Upper lobe of left lung (tissue), 6 donors: ENCODE measurements at regions not wholly inside any gene's neighbourhood (a gene's known extent, or its start where the extent isn't known, plus 50 kb on each side); places are given as distances from the start of the nearest gene placed in this dataset.

Source experiments
- ATAC-seq, 2 donors: fragments of 200-7000 bp; cut with Tn5 transposase; one replicate each; pipeline ENCODE4 v1.9.1; 2022; ENCODE audit warnings: mild to moderate bottlenecking in 2 of 2, moderate library complexity in 2 of 2; ENCODE audit not compliant: low FRiP score in 2 of 2
- DNase-seq, 2 donors: peaks; one replicate each; pipeline ENCODE4 v3.0.0-alpha.2; 2019 to 2020
- H3K27ac ChIP-seq, 4 donors: fragments of 200-600 bp; sonication (generic); one replicate each; pipeline ENCODE4 v1.5.1; 2016 to 2019
- H3K27me3 ChIP-seq, 4 donors: fragments of 200-600 bp; sonication (generic); one replicate each; pipeline ENCODE4 v1.5.1; 2017 to 2019
- H3K36me3 ChIP-seq, 4 donors: fragments of 200-600 bp; sonication (generic); one replicate each; pipeline ENCODE4 v1.5.1; 2016 to 2019
- H3K4me1 ChIP-seq, 4 donors: fragments of 200-600 bp; sonication (generic); one replicate each; pipeline ENCODE4 v1.5.1; 2018 to 2019
- H3K4me3 ChIP-seq, 4 donors: fragments of 200-600 bp; sonication (generic); one replicate each; pipeline ENCODE4 v1.5.1; 2017 to 2019; ENCODE audit warnings: mild to moderate bottlenecking in 2 of 4, moderate library complexity in 1 of 4
- H3K9me3 ChIP-seq, 4 donors: fragments of 200-600 bp; sonication (generic); one replicate each; pipeline ENCODE4 v1.5.1; 2018 to 2019
- CTCF ChIP-seq, 6 experiments: fragments of 450-650 bp in 4 of 6; fragments of 200-600 bp in 2 of 6; sonication (generic) in 2 of 6; IDR thresholded peaks; one replicate each; pipeline ENCODE4 v1.5.1; 2016 to 2019; ENCODE audit warnings: antibody characterized with exemption in 6 of 6
- EP300 ChIP-seq, 4 donors: sonication (generic); formaldehyde crosslinking; IDR thresholded peaks; one replicate each; pipeline ENCODE4 v1.5.1; 2017; ENCODE audit warnings: antibody characterized with exemption in 4 of 4, control low read depth in 2 of 4
- POLR2A ChIP-seq, 4 donors: fragments of 450-650 bp; IDR thresholded peaks; one replicate each; pipeline ENCODE4 v1.5.1; 2016 to 2017; ENCODE audit warnings: antibody characterized with exemption in 4 of 4, mild to moderate bottlenecking in 2 of 4
- POLR2AphosphoS5 ChIP-seq, 2 donors: sonication (generic); formaldehyde crosslinking; IDR thresholded peaks; one replicate each; pipeline ENCODE4 v1.5.1; 2017; ENCODE audit warnings: antibody characterized with exemption in 2 of 2
- WGBS, 2 donors: methylation state at CpG; one replicate each; pipeline ENCODE4 v1.1.5; 2017 to 2018; 5-methylcytosine and 5-hydroxymethylcytosine counted together
- donor health status: DM: no; HTN: no; CAD: no; lungs with moderate emphysema.
- donor health status: DM: no; HTN: yes; CAD: no; lungs with severe emphysema.

DNA sequence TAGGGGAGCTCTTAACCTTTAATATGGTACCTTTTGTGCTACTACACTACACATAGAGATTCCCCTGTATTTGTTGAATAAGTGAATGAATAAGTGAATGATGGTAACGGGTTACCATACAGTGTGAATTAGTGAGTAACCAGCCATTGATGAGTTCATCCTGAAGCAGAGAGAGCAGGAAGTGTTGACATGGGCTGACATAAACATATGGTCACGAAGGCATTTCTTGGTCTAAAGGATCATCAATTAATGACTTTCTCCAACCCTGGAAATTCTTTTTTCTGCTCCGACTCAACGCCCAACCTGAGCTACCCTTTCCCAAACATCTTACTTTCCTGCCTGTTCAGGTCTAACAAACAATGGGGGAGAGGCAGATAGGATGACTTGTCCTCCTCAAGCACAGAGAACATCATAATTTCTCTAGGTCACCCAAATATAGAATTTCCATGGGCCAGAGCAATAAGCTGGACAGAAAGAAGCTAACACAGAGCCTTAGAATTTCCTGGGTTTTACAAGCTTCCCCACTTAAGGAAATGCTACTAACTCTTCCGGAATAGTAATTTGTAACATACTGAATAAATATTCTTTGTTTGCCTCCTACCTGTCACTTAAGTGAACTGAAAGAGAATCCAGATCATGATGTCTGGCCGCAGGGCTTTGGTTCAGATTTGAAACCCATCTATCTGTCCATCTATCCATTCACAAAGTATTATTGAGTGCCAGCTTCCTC, 114.7 kb upstream of the NGF start:
- H3K27ac ChIP-seq, result no peak overlapping the region
- no peaks in the 10 kb centered on the region for H3K4me1 ChIP-seq
- DNase-seq (no peak), ATAC-seq (no peak)
- TF ChIP-seq EP300 (IDR thresholded peaks at IDR 0.05), result no peak
- TF ChIP-seq POLR2A (IDR thresholded peaks at IDR 0.05), result no peak
- TF ChIP-seq POLR2AphosphoS5 (IDR thresholded peaks at IDR 0.05), result no peak
- TF ChIP-seq CTCF (IDR thresholded peaks at IDR 0.05), result no peak
- no peak overlapping the region for H3K4me3 ChIP-seq
- no peaks in the 10 kb centered on the region for H3K36me3 ChIP-seq
- no peaks in the 10 kb centered on the region for H3K27me3 ChIP-seq
- WGBS, 2 donors, result 78 to 88% methylated on average over 6 of the region's 6 CpGs
- H3K9me3 ChIP-seq, result no peaks in the 10 kb centered on the region

GRCh38 chr1:115450501-115451040, 112.5 kb upstream of the NGF start:
- DNase-seq (no peak), ATAC-seq (no peak)
- no peak overlapping the region for H3K4me3 ChIP-seq
- H3K4me1 ChIP-seq, result no peaks in the 10 kb centered on the region
- H3K27ac ChIP-seq, result no peak overlapping the region
- TF ChIP-seq EP300 (IDR thresholded peaks at IDR 0.05) (no peak), POLR2A (IDR thresholded peaks at IDR 0.05) (no peak), POLR2AphosphoS5 (IDR thresholded peaks at IDR 0.05) (no peak), CTCF (IDR thresholded peaks at IDR 0.05) (no peak)
- no peaks in the 10 kb centered on the region for H3K9me3 ChIP-seq
- H3K36me3 ChIP-seq, result no peaks in the 10 kb centered on the region
- H3K27me3 ChIP-seq, result no peaks in the 10 kb centered on the region
- WGBS, 2 donors, result 71% methylated on average over 5 to 6 of the region's 6 CpGs

- TF ChIP-seq CTCF (IDR thresholded peaks at IDR 0.05) (no peak), EP300 (IDR thresholded peaks at IDR 0.05) (no peak), POLR2AphosphoS5 (IDR thresholded peaks at IDR 0.05) (no peak), POLR2A (IDR thresholded peaks at IDR 0.05) (no peak)
- no peak overlapping the region for H3K4me3 ChIP-seq
- ATAC-seq (no peak), DNase-seq (no peak)
- no peak overlapping the region for H3K27ac ChIP-seq
- H3K27me3 ChIP-seq, result no peaks in the 10 kb centered on the region
- no peaks in the 10 kb centered on the region for H3K9me3 ChIP-seq
- H3K36me3 ChIP-seq, result no peaks in the 10 kb centered on the region
- H3K4me1 ChIP-seq, result no peaks in the 10 kb centered on the region
- WGBS, 2 donors, result 89 to 90% methylated on average over 5 of the region's 5 CpGs
Measured at GRCh38 chr1:115448282-115449044, 110.4 kb upstream of the NGF start.

DNA sequence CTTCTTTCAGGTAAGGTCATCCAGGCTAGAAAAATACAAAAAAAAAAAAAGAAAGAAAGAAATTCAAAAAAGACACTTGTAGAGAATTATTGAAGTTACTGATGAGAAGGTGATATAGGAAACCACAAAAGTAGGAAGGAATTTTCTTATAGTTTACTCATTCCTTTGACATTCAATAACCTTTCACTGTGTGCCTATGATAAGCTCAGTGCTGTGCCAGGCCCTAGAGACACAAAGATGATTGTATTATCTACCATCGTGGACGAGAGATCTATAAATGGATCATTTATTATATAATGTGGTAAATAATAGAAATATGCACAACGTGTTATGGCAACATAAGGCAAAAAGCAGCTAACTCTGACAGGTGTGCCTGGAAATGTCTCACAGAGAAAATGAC, 109.6 kb upstream of the NGF start:
- WGBS, 2 donors, result 28 to 46% methylated on average over 3 of the region's 3 CpGs

More for the DNA sequence above, 109.6 kb upstream of the NGF start:
- no peaks in the 10 kb centered on the region for H3K4me1 ChIP-seq
- H3K36me3 ChIP-seq, result no peaks in the 10 kb centered on the region
- ATAC-seq, result no peak
- H3K27me3 ChIP-seq, result no peaks in the 10 kb centered on the region
- no peak overlapping the region for H3K4me3 ChIP-seq
- no peak for TF ChIP-seq POLR2AphosphoS5 (IDR thresholded peaks at IDR 0.05)
- TF ChIP-seq EP300 (IDR thresholded peaks at IDR 0.05), result no peak
- no peak for TF ChIP-seq CTCF (IDR thresholded peaks at IDR 0.05)
- no peak overlapping the region for H3K27ac ChIP-seq
- no peaks in the 10 kb centered on the region for H3K9me3 ChIP-seq
- no peak for DNase-seq
